HG03025 (cell line): ENCODE measurements at regions not wholly inside any gene's neighbourhood (a gene's known extent, or its start where the extent isn't known, plus 50 kb on each side); places are given as distances from the start of the nearest gene placed in this dataset.

Source experiments
- ATAC-seq: cut with Tn5 transposase; IDR thresholded peaks from one replicate; pipeline ENCODE4 v1.9.1; 2021; ENCODE audit warnings: mild to moderate bottlenecking, moderate library complexity; ENCODE audit not compliant: unreplicated experiment, low FRiP score

DNA sequence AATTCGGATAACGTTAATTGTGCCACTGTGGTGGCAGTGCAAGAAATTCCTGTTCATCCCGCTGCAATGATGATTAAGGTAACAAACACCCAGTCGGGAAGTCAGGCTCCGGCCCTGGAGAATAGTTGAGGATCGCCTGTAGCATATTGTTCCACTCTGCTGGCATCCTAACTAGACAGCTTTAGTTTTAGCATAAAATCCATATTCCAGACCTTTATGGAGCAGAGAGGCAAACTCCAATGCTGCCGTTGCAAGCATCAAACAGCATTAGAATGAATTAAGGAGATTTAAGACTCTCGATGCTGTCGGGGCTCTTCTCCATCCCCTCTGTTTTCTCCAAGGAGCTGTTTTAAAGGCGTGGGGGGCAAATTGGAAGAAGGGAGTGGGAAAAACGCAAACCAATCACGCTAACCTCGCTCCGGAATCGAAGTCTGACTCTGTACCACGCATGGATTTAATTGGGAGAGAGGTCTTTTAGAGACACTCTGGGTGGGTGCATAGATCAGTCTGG, 660.4 kb downstream of the VRK1 start:
- no peak for ATAC-seq

DNA sequence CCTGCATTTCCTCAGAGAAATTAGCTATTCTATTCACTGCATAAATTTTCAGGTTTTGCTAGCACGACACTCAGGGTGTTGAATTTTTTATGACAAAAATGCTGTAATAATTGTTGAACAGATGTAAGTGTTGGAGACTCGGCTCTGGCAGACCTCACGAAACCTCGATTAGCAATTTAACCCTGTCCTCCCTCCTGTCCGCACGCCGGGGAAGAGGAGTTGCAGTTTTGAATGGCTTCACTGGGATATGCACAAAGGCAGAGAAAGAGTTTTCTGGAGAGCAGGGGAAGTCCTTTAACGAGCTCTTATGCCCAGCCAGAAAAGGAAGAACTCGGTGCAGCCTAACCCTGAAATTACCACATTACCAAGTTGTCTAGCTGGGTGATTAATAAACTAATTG, 661.1 kb downstream of the VRK1 start:
- no peak for ATAC-seq

DNA sequence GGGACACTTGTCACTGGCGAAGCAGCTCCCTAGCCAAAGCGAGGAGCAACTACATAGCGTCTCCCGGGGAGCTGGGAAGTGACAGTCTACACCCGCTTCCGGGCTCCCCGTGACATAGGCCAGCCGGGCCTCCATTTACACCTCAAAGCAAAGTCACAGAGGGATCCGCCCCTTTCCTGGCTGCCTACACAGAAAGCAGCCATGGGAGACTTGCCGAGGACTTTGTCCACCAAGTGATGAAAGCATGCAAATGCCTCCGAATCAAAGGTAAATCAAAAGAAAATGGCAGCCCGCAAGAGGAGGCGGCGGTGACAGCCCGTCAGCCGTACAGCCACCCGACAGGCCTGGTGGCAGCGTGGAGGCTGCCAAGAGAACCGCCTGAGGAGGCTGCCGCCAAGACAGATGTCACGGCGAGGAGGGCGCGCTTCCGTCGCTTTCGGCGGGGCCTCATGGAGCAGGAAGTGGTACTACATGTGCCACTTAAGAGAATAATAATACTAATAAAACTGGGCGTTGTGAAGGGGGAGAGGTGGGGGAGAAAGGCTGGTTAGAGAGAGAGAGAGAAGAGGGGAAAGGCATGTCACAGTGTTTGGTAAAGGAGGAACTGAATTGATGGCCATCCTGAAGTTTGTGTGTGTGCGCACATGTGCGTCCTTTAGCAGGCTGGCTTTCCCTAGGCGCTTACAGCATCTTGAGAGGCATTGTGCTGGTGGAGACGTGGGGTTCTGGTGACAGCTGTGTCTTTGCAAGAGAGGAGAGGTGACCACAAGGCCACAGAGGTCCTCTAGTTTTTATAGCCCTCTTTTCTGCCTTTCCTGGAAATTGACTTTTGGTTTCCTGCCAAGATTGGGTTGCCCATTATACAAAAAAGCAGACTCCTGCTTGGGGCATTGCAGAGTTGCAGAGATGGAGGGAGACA, 661.7 kb downstream of the VRK1 start:
- no peak for ATAC-seq

DNA sequence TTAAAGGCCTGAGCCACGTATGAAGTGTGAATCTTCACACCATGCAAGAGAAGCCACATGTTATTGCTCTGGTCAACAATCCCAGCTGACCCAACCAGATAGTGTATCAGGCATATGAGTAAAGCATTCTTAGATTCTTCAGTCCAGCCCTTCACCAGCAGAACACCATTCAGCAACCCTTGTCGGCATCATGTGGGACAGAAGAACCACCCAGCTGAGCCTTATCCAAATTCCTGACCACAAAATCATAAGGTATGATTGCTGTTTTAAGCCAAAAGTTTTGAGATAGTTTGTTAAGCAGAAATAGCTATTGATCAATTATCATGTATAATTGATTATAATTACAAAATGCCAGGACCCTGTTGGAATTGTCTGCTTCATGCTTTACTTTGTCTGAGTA, 664.9 kb downstream of the VRK1 start:
- no peak for ATAC-seq

DNA sequence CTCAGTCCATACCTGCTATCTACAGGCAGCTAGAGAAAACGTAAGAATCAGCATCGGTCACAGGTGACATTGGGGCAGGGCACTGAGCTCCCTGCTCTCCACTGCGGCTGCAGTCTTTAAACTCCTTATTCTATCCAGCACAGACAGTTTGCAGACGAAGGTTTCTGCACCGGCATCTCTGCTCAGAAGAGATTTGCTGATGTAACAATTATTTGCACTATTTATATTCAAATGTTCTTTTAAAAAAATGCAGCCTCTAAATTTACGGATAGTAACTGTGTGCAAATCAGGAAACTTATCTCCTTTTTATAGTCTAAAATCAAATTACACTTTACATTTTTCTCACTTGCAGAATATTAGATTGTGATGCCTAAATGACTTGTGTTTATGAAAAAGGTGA, 671.0 kb downstream of the VRK1 start:
- no peak for ATAC-seq

DNA sequence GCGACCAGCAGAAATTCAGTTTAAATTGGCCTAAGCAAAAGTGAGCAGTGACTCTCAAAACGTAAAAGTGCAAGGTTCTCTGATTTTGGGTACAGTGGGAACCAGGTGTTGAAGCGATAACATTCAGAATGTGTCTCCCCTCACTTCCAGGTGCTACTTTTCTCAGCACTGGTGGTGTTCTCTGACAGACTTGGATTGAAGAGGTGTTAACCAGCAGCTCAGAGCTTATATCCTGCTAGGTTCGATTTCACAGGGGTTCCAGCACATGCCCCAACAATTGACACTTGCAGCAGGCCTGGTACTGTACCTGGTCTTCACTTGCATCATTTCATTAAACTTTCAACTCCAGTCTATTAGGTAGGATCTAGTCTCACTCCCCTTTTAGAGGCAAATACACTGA, 680.2 kb downstream of the VRK1 start:
- ATAC-seq: no peak

DNA sequence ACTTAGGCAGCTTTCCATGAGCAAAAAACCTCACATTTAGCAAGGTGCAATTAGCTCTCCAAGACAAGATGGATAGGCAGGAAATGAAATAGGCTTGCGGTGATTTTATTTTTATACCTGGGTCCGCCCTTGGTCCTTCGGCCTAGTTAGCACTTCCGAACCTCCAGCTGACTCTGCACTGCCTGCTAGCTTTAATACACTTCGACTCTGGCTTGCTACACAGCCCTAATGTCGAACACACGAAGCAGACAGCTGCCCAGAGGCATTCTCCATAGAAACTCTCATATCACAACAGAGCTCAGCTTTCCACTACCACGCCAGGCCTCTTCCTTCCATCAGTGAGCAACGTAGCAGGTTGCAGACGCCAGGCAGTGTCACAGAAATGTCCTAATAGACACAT, 688.0 kb downstream of the VRK1 start:
- no peak for ATAC-seq

DNA sequence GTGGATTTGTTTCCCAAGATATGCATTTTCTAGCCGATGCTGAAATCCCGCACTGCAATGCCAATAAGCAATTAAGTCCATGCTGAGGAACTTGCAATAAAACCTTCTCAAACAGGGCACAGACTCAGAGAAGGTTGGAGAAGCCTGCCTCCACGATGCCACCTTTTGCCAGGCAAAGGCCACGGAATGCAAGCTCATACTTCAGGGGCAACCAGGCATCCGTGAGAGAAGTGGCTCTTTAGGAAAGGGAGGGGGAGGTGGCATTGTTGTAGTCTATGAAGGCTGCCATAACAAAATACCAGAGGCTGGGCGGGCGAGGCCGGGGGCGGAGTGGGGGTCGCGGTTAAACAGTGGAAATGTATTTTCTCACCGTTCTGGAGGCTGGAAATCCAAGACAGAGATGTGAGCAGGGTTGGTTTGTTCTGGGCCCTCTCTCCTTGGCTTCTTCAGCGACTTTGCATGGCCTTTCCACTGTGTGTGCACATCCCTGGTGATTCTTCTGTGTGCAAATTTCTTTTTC, 689.5 kb downstream of the VRK1 start:
- ATAC-seq: no peak

DNA sequence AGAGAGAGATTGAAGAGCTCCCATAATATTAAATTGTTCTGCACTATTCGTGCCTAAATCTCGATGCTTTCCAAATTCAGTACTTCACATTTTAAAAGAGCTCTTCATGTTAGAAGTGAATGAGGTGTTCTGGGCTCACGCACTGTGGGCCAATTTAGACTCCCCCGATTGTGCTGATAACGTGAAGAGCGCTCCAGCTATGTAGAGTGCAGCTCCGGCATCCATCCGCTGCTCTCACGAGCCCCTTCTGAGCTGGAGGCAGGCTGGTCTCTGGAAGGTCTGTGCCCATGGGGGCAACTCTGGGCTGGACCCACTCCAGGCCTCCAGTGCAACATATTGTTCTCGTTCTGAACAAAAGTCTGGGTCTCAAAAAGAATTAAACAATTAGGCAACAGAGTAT, 692.6 kb downstream of the VRK1 start:
- no peak for ATAC-seq

DNA sequence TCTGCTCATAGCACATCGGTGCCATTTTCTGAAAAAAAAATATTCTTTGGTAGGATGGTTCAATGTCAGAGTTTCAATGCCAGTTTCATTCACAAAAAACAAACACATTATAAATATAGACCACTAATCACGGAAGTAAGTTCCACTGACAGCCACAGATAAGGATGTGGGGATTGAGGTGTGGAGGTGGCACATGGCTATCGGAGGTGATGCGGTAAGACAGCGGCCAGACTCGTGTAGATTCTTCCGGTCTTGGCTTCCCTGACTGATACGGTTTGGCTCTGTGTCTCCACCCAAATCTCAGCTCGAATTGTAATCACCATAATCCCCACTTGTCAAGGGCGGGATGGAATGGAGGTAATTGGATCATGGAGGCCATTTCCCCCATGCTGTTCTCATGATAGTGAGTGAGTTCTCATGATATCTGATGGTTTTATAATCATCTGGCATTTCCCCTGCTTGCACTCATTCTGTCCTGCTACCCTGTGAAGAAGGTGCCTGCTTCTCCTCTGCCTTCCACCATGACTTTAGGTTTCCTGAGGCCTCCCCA, 693.4 kb downstream of the VRK1 start:
- no peak for ATAC-seq

DNA sequence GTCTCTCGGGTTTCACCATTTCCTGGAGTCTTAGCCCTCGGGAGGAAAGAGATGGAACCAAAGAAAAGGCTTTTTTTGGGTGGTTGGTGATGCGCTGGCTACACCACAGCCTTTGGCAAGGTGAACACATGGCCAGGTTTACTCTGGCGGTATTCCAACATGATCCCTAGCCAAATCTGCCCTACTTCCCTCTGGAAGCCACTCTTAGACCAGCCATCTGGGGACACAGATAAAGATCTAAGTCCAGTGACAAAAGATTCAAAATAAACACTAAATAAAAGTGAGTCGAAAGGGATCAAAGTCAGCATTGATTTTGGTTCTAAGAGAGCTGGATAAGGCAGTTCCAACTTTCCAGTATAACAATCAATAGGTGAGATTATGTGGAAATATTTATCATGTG, 694.5 kb downstream of the VRK1 start:
- ATAC-seq: no peak

DNA sequence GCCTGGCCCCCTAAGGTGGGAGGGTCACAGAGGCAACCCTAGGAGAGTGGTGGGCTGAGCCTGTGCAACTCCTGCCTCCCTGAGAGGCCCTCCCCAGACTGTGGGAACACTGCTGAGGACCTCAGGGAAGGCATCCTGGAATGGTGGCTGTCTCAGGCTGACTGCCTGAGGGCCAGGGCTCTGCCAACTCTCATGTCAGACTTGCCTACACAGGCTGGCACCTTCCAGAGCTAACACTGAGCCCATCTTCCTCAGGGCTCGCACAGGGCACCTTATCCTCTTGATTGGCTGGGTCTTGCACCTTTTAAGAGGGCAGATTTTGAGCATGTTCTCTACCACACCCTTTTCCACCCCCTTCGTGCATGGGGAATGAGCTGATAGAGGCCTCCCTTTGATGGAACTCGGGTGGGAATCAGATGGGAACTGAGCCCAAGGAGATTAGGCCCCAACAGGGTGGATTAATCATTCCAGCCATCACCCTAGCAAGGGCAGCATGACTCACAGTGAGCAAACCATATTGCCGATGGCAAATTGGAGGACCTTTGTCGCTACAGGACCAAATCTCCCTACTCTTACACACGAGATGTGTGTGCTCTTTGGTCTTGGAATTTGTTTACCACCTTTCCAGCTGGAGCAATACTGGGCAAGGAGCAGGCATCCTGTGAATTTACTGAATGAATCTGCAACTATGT, 702.8 kb downstream of the VRK1 start:
- no peak for ATAC-seq

DNA sequence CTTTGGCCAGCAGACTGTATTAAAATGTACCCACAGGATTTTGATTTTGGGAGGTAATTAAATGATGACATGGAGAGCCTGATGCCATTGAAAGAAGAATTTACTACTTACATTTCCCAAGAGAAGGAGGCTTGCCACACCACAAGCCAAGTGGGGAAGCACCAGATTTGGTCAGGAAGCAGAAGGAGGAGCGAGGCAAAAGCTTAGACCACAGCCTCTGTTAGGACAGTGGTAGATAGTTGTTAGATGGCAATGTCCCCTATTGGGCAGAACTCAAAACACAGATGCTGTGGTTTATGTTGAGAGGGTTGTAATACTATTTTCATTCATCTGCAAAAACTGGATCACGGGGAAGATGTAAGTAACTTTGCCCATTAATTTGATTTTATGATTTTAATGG, 709.4 kb downstream of the VRK1 start:
- ATAC-seq: no peak

DNA sequence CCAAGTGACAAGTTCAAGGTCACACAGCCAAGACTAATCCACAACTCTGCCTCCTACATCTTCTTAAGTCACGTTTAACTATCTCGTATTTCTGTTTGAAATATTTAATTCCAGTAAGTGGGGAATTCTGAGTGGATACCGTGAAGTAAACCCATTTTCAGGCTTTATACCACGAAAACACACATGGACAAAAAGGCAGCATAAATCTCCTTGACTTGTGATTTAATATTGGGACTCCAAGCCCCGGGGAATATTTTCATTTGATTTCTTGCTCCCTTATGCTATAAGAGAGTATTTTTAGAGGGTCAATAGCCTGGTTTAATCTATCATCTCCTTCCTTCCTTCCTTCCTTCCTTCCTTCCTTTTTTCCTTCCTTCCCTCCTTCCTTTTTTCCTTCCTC, 716.7 kb downstream of the VRK1 start:
- ATAC-seq: no peak

DNA sequence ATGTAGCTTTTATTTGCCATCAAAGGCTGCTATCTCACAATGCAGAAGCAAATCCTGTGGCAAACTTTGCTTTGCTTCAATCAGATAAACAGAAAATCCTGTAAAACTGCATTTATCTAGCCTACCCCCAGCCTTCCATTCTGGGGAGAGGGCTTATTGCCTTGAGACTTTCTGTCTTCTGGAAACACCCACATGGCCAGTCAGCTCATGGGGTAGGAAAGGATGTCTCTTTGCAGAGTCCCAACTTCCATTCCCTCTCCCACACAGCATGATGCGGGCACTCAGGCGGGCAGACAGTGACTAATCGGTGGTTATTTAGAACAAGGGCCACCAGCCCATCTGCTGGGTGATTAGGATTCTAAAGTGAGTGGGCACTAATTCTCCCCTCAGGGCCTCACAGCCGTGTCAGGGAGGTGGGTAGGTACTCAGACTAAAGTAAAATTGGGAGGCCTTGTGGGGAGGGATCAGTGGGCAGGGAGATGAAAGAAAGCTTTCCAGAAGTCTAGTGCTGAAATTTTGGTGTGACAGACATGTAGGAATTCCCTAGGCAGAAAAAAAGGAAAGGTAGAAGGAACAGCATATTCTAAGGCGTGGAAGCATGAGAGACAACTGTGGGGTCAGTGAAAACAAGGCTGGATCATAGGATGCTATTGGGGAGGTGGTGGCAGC, 720.5 kb downstream of the VRK1 start:
- no peak for ATAC-seq

DNA sequence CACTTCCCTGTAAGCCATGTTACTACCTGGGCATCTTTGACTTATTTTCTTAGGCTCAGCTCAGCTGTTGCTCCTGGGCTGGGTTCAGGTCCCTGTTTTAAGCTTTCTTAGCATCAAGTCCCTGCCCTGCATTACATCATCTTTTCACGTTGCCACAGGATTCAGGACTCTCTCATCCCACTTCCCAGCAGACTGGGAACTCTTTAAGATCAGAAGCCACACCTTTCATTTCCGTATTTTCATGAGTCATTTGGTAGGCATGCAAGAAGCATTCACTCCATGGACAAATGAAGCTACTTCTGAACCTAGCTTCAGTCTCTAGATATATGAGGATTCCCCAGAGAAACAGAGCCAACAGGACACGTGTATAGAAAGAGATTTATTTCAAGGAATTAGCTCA, 726.8 kb downstream of the VRK1 start:
- ATAC-seq: no peak

DNA sequence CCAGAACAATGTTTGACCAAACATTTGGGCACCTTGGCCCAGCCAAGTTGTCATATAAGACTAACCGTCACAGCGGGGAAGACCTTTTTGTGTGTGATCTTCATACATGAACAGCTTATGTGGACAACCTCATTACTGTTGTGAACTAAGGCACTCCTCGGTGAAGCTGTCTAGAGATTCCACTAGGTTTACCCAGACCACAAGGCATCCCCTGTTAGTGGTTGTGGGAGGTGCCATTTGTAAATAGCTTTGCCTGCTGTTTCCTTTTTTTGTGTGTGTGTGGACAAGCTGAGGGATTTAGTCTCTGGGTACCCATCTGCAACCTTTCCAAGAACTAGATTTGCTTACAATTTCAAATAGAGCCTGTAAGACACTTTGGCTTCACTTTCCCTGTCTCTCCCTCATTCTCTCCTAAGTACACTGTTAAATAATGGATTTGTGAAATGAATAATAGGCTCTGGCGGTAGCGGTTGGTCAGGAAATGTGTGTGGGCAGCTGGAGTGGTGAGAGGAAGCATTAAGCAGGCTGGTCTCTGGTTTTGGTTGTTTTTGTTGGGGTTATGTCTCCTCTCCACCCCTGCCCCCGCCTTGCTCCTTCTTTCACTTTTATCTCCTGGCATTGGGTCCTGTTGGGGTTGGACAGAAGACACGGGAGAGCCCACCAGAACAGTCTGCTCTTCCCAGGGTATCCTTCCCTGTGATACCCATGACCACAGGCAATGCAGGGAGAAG, 727.6 kb downstream of the VRK1 start:
- no peak for ATAC-seq

DNA sequence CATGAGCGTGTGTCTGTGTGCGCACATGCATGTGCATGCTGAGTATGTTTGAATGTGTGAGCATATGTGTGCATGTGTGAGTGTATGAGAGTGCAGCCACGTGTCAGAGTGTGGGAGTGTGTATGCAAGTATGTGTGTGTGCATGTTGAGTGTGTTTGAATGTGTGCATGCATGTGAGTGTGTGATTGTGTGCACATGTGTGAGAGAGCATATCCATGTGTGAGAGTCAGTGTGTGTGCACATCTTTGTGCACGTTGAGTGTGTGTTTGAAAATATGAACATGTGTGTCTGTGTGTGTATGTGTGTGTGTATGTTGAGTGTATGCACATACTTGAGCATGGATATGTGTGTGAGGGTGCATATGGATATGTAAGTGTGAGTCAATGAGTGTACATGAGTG, 730.8 kb downstream of the VRK1 start:
- ATAC-seq: no peak

DNA sequence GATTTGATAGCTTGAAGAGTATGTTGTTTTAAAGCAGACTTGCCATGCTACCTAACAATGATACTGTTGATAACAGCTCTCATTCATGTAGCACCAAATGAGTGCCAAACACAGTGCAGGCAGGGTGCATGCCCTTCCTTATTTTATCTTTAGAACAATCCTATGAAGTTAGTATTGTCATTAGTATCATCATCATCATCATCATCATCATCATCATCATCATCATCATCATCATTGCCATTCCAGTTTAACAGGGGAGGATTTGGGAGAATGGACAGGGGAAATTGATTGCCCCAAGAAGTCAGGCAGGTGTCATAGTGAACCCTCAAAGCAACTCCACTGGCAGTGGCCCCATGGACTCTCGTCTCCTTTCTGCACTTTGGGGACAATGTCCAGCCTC, 734.9 kb downstream of the VRK1 start:
- ATAC-seq: no peak

DNA sequence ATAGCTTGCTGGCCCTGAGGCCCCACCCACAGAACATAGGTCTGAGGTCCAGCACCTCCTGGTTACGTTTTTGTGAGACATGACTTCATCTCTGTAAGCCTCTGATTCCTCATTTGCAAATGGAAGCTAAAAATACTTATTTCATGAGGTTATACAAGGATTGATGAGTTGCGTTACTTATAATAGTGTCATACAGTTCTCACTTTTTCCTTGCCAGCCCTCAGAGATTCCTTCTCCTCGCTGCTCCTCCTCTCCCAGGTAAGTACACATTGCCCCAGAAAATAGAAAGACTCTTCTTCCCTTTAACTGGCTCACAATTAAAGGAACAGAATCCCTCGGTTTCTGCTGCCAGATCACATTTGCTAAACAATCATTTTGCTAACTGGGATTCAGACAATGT, 739.2 kb downstream of the VRK1 start:
- ATAC-seq: no peak
